GM19324 (cell line): ENCODE measurements at regions not wholly inside any gene's neighbourhood (a gene's known extent, or its start where the extent isn't known, plus 50 kb on each side); places are given as distances from the start of the nearest gene placed in this dataset.

Source experiments
- ATAC-seq: cut with Tn5 transposase; IDR thresholded peaks from one replicate; pipeline ENCODE4 v1.9.1; 2021; ENCODE audit warnings: mild to moderate bottlenecking, moderate library complexity; ENCODE audit not compliant: unreplicated experiment, low FRiP score

GRCh38 chr3:34174740-34175139 lies 376.3 kb downstream of the PDCD6IP start:
- no peak for ATAC-seq

- ATAC-seq, result no peak
Measured at GRCh38 chr3:34175636-34176176, 377.3 kb downstream of the PDCD6IP start.

GRCh38 chr3:34176723-34177122 lies 378.3 kb downstream of the PDCD6IP start:
- no peak for ATAC-seq

- ATAC-seq, result no peak
Measured at GRCh38 chr3:34178415-34178814, 380.0 kb downstream of the PDCD6IP start.

- ATAC-seq, result no peak
Measured at GRCh38 chr3:34179716-34180115, 381.3 kb downstream of the PDCD6IP start.

- no peak for ATAC-seq
Measured at GRCh38 chr3:34180532-34180931, 382.1 kb downstream of the PDCD6IP start.

GRCh38 chr3:34183114-34183513 lies 384.7 kb downstream of the PDCD6IP start:
- no peak for ATAC-seq

- no peak for ATAC-seq
Measured at GRCh38 chr3:34183611-34184340, 385.3 kb downstream of the PDCD6IP start.

GRCh38 chr3:34185301-34185700 lies 386.9 kb downstream of the PDCD6IP start:
- no peak for ATAC-seq

- no peak for ATAC-seq
Measured at GRCh38 chr3:34189133-34189532, 390.7 kb downstream of the PDCD6IP start.

- no peak for ATAC-seq
Measured at GRCh38 chr3:34196914-34197313, 398.5 kb downstream of the PDCD6IP start.

- no peak for ATAC-seq
Measured at GRCh38 chr3:34198309-34198708, 399.9 kb downstream of the PDCD6IP start.

- ATAC-seq, result no peak
Measured at GRCh38 chr3:34200576-34200975, 402.1 kb downstream of the PDCD6IP start.

GRCh38 chr3:34202975-34203374 lies 404.5 kb downstream of the PDCD6IP start:
- no peak for ATAC-seq

- ATAC-seq, result no peak
Measured at GRCh38 chr3:34203386-34203785, 405.0 kb downstream of the PDCD6IP start.

GRCh38 chr3:34207002-34207401 lies 408.6 kb downstream of the PDCD6IP start:
- no peak for ATAC-seq

GRCh38 chr3:34207806-34208205 lies 409.4 kb downstream of the PDCD6IP start:
- no peak for ATAC-seq

- no peak for ATAC-seq
Measured at GRCh38 chr3:34212175-34212574, 413.7 kb downstream of the PDCD6IP start.

GRCh38 chr3:34212656-34213055 lies 414.2 kb downstream of the PDCD6IP start:
- no peak for ATAC-seq

- ATAC-seq, result no peak
Measured at GRCh38 chr3:34213478-34213877, 415.0 kb downstream of the PDCD6IP start.

GRCh38 chr3:34216711-34217335 lies 418.4 kb downstream of the PDCD6IP start:
- no peak for ATAC-seq
